NCI-H1105 treated with DMSO at 0.1 percent for 48 hours (cell line): ENCODE measurements at regions not wholly inside any gene's neighbourhood (a gene's known extent, or its start where the extent isn't known, plus 50 kb on each side); places are given as distances from the start of the nearest gene placed in this dataset.
"Not testable (repeated sequence)": the region's sequence is repeated elsewhere in the genome, so short reads cannot be mapped to it uniquely, and the experiment has no call there.

ENCODE experiments used
- DNase-seq: peaks from one replicate; lab custom pipeline; 2025; lab: John Stamatoyannopoulos, UW

DNA sequence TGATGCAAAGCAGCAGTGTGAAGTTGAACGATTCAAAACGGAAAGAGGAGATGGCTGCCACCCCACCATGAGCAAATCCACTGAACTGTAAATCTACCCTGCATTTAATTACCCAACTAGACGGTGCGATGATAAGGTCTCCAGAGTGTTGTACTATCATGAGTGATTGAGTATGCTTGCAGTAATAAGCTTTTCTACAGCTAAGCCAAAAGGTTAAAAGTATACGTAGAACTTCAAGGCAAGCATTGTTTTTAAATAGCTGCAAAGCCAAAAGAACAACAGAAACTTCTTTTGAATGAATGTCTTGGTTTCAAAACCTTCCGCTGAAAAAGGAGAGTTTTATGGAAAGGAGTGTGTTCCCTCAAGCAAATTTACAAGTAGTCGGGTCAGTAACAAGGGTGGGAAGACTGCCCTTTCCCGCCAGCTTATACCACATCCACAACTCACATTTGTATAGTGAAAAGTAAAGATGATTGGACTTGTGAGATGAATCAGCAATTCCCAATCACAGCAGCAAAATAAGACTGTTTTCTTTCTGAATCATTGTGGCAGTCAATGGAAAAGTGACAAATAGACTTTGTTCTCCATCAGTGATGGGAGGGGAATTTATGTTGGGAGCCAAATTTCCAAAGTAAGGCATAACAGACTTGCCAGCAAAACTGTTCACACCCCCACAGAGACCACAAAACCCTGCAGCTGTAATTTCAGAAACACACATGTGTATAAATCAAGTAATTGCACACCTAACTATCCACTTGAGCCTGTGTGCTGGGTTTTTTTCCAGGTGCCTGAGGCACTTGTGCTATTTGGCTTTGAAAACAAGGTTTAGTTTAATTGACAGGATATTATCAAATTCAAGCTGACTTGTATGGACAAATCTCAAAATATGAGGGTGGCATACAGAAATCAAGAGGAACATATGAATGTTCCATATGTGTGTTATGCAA, 407.7 kb upstream of the GRAMD2B start:
- peak; percentile 85 for DNase-seq

DNA sequence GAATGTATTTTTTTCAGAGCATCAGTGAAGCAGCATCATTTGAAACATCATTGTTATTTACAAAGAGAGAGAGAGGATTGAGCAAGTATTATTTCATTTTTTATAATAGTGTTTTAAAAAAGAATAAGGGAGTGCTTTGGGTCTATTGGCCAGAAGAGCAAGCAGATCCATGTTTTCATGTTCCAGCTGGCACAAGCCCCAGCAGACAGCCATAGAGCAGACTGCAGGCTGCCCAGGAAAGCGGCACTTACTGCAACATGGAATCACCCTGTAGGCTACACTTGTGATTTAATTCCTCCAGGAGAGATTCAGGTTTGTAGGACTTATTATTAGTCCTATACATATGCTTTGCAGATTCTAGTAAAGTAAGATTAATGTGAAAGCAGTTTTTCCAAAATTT, 407.0 kb upstream of the GRAMD2B start:
- DNase-seq, result peak; percentile 55

DNA sequence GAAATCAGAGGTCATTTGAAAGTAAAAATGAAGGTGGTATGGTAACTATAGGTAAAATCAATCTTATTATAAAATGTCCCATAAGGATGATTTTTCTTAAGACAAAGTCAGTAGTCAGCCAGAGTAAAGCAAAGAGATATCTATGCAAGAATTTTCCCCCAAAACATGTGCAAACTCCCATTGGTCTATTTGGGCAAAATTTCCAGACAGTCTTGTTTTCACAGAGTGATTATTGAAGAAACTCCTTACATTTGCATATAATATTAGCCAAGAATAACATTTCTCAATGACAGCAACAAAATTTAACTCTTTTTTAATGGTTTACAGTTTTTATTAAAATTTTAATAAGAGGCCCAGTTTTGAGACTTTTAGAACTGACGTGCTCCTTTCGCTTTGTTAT, 406.1 kb upstream of the GRAMD2B start:
- no peak for DNase-seq

DNA sequence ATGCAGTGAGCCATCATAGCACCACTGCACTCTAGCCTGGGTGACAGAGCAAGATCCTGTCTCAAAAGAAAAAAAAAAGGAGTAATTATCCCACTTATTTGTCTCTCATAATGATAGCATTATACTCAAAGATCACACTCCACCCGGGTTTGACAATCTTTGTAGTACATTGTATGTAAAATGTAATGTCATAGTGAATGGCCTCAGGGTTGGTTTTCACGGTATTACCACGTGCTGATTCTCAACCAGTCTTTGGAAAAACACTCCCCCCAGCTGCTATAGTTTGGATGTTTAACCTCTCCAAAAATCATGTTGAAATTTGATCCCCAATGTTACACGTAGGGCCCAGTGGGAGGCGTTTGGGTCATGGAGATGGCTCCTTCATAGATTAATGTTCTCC, 402.4 kb upstream of the GRAMD2B start:
- no peak for DNase-seq

DNA sequence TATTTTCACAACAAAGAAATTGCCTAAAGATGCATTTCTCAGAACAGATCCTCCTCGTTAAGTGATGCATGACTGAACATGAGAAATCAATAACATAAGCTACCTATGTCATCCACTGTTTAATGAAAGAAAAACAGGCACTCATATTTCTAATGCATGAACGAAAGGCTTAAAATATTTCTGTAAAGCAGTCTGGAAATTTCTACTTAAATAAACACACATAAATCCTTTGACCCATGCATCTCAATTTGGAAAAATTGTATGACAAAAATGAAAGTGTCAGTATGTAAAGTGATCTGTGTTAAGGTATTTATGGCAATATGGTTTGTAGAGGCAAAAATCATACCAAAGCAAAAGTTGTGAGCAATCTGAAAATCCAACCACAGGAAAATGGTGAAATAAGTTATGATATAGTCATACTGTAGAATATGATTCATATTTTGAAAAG, 399.2 kb upstream of the GRAMD2B start:
- DNase-seq, result no peak

DNA sequence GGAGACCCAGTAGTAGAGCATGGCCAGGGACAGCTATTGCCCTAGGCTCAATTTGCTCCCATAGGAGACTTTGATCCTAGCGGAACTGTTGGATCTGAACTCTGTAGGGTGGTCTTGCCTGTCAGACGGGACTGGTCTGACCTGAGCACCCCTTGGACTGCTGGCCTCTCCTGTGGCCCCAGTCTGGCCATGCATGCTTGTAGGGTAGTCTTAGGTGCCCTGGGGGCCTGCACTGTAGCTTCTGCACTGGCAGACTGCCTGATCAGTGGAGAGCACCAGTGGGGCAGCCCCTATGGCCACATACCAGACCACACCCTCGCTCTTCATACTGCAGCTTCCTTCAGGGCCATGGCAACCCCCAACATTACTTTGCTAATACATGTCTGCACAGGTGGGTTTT, 396.1 kb upstream of the GRAMD2B start:
- DNase-seq, result no peak

DNA sequence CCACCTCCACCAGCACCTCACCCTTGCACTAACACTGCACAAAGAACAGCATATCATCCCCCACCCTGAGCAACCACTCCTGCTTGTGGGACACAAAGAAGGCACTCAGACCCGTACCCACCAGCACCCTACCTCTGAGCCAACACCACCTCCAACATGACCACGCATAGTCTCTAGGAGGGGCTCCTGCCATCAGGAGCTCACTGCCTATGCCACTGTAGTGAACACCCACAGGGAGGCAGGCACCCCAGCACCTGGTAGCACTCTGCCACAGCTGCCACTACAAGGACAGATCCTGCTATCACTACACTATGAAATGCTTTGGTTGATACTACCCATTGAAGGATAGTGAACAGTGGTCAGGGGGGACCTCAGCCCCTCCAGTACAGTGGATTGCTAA, 395.6 kb upstream of the GRAMD2B start:
- DNase-seq, result no peak

DNA sequence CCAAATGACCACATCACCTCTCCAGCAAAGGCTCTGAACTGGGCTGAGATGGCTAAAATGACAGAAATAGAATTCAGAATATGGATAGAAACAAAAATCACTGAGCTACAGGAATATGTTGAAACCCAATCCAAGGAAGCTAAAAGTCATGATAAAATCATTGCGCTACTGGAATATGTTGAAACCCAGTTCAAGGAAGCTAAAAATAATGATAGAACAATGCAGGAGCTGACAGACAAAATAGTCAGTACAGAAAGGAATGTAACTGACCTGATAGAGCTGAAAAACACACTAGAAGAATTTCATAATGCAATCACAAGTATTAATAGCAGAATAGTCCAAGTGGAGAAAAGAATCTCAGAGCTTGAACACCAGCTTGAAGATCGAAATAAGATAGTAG, 394.9 kb upstream of the GRAMD2B start:
- no peak for DNase-seq

DNA sequence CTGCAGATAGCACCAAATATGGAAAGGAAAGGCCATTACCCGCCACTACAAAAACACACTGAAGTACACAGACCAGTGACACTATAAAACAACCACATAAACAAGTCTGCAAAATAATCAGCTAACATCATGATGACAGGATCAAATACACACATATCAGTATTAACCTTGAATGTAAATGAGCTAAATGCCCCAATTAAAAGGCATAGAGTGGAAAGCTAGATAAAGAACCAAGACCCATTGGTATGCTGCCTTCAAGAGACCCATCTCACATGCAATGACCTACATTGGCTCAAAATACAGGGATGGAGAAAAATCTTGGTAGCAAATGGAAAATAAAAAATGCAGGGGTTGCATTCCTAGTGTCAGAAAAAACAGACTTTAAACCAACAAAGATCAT, 393.9 kb upstream of the GRAMD2B start:
- not testable (repeated sequence) for DNase-seq

DNA sequence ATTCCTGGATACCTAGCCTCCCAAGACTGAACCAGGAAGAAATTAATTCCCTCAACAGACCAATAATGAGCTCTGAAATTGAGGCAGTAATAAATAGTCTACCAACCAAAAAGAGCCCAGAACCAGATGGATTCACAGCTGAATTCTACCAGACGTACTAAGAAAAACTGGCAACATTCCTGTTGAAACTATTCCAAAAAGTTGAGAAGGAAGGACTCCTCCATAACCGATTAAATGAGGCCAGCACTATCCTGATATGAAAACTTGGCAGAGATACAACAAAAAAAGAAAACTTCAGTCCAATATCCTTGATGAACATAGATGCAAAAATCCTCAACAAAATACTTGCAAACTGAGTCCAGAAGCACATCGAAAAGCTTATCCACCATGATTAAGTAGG, 392.5 kb upstream of the GRAMD2B start:
- DNase-seq, result no peak

DNA sequence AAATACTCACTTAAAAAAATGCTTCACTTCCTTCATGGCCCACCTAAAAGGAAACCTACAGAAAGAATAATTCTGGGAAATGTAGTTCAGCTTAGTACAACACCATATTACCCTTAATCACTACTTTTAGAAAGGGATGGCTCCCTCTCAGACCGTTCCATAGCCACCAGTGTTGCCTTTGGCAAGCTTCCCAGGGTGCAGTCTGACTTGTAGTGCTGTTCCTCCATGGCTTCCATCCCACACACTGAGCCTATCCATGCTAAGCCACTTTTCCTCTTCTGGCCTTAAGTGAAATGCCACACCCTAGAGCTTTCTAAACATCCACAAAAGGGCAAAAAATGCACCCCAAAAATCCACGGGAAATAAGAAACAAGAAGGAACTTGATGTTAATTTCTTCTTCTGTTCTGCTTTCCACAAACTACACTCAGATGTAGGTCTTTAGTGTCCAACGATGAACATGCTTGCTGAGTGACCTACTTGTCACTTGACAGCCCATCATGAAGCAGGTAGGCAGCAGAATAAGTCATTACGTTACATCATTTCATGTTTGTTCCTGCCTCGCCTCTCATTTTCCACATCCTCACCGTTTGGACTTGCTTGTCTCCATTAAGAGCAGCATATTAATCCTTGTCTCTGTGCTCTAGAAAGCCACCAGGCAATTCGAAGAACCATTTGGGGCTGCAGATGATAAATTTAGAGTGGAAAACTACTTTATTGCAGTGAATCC, 391.1 kb upstream of the GRAMD2B start:
- peak; percentile 23 for DNase-seq

DNA sequence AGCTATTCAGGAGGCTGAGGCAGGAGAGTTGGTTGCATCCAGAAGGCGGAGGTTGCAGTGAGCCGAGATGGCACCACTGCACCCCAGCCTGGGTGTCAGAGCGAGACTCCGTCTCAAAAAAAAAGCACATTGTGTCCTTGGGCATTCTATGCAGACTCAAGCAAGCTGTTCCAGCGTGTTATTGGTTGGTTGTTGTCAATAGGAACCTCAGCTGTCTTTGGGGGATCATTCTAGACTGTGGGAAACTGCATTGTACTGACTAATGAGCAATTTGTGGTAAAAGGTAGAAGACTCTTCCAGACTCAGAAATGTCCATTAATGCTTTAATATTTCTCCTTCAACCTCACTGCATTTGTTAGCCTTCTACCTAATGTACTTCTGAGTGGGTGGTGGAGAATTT, 379.5 kb upstream of the GRAMD2B start:
- peak; percentile 63 for DNase-seq

DNA sequence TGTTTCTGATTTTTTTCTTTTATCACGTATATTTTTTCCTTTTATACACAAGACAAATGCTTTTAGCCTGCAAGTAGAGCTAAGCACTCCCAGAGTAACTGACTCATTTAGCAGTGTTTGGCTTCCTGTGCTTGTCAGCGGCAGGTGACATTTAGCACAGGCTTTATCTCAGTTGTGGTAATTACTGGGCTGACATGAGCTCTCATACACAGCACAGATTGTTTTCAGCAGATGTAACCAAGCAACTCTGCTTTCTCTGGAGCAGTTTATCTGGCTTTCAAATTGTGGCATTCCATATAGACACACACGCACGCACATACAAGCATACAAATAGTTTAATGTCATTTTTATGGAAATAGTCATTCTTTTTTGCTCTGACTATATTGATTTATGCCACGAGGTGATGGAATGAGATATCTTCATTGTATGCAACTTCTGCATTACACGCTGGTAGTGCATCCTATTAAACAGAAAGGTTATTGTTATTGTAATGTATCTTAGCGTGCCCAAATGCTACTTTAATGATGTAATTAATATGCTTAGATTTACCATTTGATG, 379.0 kb upstream of the GRAMD2B start:
- DNase-seq, result peak; percentile 87

DNA sequence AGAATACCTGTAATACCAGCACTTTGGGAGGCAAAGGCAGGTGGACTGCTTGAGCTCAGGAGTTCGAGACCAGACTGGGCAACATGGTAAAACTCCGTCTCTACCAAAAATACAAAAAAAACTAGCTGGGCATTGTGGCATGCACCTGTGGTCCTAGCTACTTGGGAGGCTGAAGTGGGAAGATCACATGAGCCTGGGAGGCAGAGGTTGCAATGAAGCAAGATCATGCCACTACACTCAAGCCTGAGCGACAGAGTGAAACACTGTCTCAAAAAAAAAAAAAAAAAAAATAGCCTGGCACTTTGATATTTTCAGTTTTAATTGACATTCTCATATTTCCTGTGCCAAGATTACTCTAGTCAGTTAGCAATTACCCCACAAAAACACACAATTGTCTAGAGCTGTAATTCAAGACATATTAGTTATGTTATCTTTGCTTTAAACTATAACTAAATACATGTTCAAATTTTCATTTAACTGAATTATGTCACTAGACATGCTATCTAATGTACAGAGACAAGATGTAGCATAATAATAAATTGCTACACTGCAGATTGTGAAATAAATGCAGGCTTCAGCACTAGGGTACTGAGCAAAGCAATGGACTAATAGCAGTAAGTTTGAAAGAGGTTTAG, 378.2 kb upstream of the GRAMD2B start:
- DNase-seq, result peak; percentile 13

DNA sequence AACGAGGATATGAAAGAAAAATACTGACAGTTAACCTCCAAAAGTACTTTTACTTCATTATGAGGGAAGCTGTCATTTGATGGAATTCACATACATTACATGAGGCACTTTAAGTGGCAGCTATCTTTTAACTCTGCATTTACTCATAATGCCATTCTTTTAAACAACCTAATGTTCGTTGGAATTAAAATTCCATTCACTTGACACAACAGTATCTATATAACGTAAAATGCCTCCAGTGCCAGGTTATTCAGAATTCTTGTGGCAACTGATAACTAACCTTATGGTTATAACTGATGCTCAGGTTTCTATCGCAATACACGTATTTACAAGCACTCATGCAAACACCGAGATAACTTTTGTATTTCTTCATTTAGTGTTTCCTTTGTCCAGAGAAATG, 376.9 kb upstream of the GRAMD2B start:
- DNase-seq, result no peak

DNA sequence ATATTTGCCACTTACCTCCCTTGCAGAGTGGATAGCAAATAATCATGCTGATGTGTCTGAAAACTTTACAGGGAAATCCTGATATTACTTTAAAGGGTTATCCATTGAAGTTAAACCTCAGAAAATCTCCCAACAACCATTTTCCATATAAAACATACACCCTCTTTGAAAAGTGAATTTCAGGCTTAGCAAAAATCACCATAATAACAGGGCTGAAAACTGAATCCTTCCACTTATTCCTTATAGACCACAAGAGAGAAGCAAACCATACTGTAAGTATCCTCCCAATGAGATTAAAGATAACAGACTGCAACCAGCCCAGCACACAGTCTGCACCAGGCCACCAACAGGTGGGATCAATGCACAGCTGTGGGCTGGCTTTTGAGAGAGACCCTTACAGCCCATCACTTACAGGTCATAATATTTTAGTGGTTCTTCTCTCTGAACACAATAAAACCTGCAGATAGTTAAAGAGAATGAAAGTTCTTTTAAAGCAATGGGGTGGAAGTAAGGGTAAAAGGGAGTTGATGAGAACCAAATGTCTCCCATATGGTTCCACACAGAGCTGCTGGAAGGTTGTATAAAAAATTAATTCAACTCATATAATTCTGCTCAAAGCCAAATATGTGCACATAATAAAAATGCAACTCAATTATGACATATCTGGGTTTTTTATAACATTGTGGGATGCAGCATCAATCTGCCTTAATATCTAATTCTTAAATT, 376.2 kb upstream of the GRAMD2B start:
- DNase-seq, result no peak

DNA sequence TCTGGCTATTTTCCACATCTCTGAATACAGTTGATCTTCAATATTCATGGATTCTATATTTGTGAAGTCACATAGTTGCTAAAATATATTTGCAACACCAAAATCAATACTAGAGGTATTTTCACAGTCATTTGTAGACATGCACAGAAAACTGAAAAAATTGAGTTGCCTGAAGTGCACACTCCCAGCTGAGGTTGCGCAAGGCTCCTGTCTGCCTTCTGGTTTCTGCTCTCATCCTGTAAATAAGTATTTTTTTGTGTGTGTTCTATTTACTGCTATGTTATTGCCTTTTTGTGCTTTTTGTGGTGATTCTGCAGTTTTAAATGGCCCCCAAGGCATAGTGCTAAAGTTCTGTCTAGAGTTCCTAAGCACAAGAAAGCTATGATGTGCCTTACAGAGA, 371.1 kb upstream of the GRAMD2B start:
- no peak for DNase-seq

DNA sequence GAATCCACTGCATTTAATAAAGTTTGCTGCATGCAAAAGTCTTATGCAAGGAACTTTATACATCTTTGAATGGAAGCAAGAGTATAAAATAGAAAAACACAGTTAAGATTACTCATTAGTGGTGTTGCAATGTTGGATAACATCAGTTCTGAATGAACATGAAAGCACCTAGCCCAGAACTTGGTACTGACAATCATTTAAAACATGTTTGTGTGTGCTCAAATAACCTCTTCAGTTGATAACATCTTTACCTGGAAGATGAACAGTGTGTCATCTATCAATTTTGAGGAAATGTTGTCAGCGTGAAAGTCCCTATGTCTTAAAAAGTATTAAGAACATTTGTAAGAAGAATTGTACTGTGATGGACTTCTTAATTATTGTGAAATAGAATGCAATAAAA, 370.4 kb upstream of the GRAMD2B start:
- no peak for DNase-seq

DNA sequence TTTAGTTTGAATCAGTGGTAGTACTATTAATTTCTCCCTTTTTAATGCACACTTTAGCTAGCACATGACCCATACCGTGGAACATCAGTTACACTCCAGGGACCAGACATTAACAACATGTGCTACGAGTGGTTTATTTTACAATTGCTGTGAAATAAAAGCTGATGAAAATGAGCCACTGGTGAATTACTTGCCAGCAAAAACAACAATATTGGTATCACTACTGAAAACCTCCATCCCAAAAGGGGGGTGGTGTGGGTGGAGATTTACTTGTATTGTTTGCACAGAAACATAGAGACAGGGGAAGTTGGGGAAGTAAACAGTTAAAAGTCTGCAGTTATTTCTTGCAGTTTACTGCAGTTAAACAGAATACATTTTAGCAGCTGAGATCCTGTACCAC, 369.6 kb upstream of the GRAMD2B start:
- peak; percentile 1 for DNase-seq

DNA sequence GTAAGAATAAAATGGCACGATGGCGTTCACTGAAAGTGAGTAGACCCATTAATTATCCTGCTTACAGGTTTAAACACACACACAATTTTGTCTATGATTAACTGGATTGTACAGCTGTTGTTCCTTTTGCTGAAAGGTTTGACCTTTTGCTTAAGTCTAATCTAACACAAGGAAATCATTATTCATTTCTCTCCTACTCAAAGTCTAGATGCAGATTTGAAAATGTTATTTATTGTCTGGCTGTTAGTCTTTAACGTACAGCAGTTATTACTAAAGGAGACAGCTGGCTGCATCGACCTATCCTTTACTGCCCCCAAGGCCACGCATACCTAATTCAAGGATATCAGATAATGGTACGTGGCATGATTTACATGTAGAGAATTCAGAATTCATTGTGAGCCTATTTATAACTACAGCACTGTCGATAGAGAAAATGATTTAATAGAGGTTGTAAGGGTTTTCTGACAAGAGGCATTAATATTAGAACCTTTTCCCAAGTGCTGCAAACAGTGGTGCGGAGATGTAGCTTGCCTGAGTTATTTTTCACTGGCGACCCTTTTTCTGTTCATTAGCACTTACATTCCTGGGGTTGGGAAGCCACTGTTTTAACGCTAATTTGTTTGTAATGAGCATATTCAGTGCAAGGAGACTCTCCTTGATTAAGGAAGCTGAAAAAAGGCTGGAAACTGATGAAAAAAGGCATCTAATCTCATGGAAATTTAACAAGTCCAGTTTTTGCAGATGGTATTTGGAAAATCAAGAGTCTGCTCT, 368.4 kb upstream of the GRAMD2B start:
- peak; percentile 89 for DNase-seq

DNA sequence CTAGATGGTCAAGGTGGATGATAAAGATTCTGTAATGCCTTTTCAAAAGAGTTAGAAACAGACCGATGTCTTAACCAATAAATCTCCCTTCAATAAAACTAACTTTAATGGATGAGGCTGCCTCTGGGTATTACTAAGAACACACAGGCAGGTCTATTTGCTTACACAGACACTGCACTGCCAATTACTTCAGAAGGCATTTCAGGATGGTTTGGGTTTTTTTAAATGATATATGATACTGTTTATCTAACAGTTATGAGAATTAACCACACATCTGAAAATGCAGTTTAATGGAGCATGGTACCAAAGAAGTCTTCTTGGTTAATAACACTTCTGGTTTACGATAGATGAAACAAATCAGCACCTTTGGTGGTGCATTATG, 367.9 kb upstream of the GRAMD2B start:
- DNase-seq, result peak; percentile 64
